Keratinocyte (primary cell): ENCODE measurements at regions not wholly inside any gene's neighbourhood (a gene's known extent, or its start where the extent isn't known, plus 50 kb on each side); places are given as distances from the start of the nearest gene placed in this dataset.

ENCODE experiments used
- DNase-seq: peaks from one replicate; pipeline ENCODE4 v3.0.0-alpha.2; 2011; ENCODE audit warnings: low read depth, missing footprints, low spot score
- FAIRE-seq: peaks from 2 replicates; lab custom pipeline; 2011; peaks lifted over from hg19 to GRCh38; lab: Jason Lieb, UNC
- H2AFZ ChIP-seq: 2 replicates; pipeline ENCODE4 v1.6.0; 2012; ENCODE audit warnings: low read length, control low read depth, inconsistent platforms; ENCODE audit not compliant: control insufficient read depth
- H3K27ac ChIP-seq: 2 replicates; pipeline ENCODE4 v1.5.1; 2011; ENCODE audit warnings: low read length; ENCODE audit not compliant: control insufficient read depth, insufficient read depth
- H3K27me3 ChIP-seq: 3 replicates; pipeline ENCODE4 v1.6.0; 2011; ENCODE audit warnings: low read length; ENCODE audit not compliant: control insufficient read depth, insufficient read depth; ENCODE audit errors: extremely low read depth
- H3K36me3 ChIP-seq, 2 experiments: 2 replicates in 1 of 2; 3 replicates in 1 of 2; pipeline ENCODE4 v1.5.1; 2011; ENCODE audit warnings: low read length in 2 of 2, mild to moderate bottlenecking in 1 of 2; ENCODE audit not compliant: control insufficient read depth in 2 of 2, insufficient read depth in 2 of 2; ENCODE audit errors: extremely low read depth in 1 of 2
- H3K4me1 ChIP-seq: 3 replicates; pipeline ENCODE4 v1.5.1; 2011; ENCODE audit warnings: low read length; ENCODE audit not compliant: control insufficient read depth, insufficient read depth; ENCODE audit errors: extremely low read depth
- H3K4me2 ChIP-seq: 3 replicates; pipeline ENCODE4 v1.6.0; 2011; ENCODE audit warnings: low read depth, low read length; ENCODE audit not compliant: control insufficient read depth, insufficient read depth; ENCODE audit errors: extremely low read depth
- H3K4me3 ChIP-seq, 3 experiments: fragments of 200-600 bp in 1 of 3; sonication (generic) in 1 of 3; 2 replicates in 2 of 3; 3 replicates in 1 of 3; pipeline ENCODE4 v1.5.1; 2011 to 2016; ENCODE audit warnings: low read length in 3 of 3, mild to moderate bottlenecking in 3 of 3, control low read depth in 2 of 3, inconsistent platforms in 1 of 3, low read depth in 1 of 3, mixed read lengths in 1 of 3, mixed run types in 1 of 3, moderate library complexity in 1 of 3; ENCODE audit not compliant: control insufficient read depth in 2 of 3, insufficient read depth in 2 of 3; ENCODE audit errors: extremely low read depth in 1 of 3
- H3K79me2 ChIP-seq: 2 replicates; pipeline ENCODE4 v1.6.0; 2012; ENCODE audit warnings: low read length; ENCODE audit not compliant: control insufficient read depth, insufficient read depth
- H3K9ac ChIP-seq: 3 replicates; pipeline ENCODE4 v1.6.0; 2011; ENCODE audit warnings: low read length; ENCODE audit not compliant: control insufficient read depth, insufficient read depth; ENCODE audit errors: extremely low read depth
- H3K9me1 ChIP-seq: 3 replicates; pipeline ENCODE4 v1.6.0; 2011; ENCODE audit warnings: low read length; ENCODE audit not compliant: control insufficient read depth, insufficient read depth; ENCODE audit errors: extremely low read depth
- H3K9me3 ChIP-seq: 2 replicates; pipeline ENCODE4 v1.5.1; 2012; ENCODE audit warnings: low read depth, low read length; ENCODE audit not compliant: control insufficient read depth
- H4K20me1 ChIP-seq: 3 replicates; pipeline ENCODE4 v1.6.0; 2011; ENCODE audit warnings: low read length; ENCODE audit not compliant: control insufficient read depth, insufficient read depth; ENCODE audit errors: extremely low read depth
- EZH2 ChIP-seq: IDR thresholded peaks from one replicate; pipeline ENCODE4 v1.6.1; 2012; ENCODE audit warnings: inconsistent platforms, mild to moderate bottlenecking, low read length, moderate library complexity
- dilution Hi-C: fragments of 300-500 bp; cut with MboI; formaldehyde crosslinking; loops from one replicate; pipeline ENCODE4 v1.7.0; 2020; ENCODE audit warnings: low sequenced_read_pairs; ENCODE audit not compliant: extremely low pct_ligation_motif_present
- TF ChIP-seq, protein P1 (sequence below), 3 experiments: IDR thresholded peaks in 1 of 3; conservative IDR thresholded peaks in 1 of 3; optimal IDR thresholded peaks in 1 of 3; 2 replicates in 2 of 3; 3 replicates in 1 of 3; pipeline versions ENCODE3 to v1.5.1; 2011; ENCODE audit warnings: low read length in 3 of 3, mild to moderate bottlenecking in 3 of 3, moderate library complexity in 2 of 3, control low read depth in 1 of 3, inconsistent platforms in 1 of 3; ENCODE audit not compliant: insufficient read depth in 2 of 3; ENCODE audit errors: extremely low read depth in 1 of 3

DNA sequence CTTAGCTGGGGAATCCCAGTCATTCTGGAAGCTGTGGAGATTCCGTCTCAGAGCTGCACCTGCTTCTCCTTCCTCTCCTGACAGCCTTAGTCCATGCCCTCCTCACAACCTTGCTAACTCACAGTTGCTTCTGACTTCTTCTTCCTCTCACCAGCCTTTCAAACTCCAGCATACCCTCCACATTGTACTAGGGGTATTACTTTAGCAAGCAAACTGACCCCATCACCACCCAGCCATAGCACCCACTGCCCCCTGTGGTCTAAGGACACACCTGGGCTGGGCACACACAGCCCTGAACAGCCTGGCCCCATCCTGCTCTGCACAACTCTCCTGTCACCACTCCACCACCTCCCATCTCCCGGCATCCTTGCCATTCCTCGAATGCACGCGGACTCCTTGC is 208.2 kb downstream of the FBXO15 start:
- no peaks in the 10 kb centered on the region for H3K9me3 ChIP-seq
- no peak overlapping the region for H3K4me2 ChIP-seq
- H3K9me1 ChIP-seq: no peaks in the 10 kb centered on the region
- no peak for FAIRE-seq
- no peaks in the 10 kb centered on the region for H3K27me3 ChIP-seq
- DNase-seq: no peak
- no peak overlapping the region for H2AFZ ChIP-seq
- H3K27ac ChIP-seq: no peak overlapping the region
- H3K79me2 ChIP-seq: no peaks in the 10 kb centered on the region
- H3K4me3 ChIP-seq: no peak overlapping the region
- TF ChIP-seq, protein P1, sequence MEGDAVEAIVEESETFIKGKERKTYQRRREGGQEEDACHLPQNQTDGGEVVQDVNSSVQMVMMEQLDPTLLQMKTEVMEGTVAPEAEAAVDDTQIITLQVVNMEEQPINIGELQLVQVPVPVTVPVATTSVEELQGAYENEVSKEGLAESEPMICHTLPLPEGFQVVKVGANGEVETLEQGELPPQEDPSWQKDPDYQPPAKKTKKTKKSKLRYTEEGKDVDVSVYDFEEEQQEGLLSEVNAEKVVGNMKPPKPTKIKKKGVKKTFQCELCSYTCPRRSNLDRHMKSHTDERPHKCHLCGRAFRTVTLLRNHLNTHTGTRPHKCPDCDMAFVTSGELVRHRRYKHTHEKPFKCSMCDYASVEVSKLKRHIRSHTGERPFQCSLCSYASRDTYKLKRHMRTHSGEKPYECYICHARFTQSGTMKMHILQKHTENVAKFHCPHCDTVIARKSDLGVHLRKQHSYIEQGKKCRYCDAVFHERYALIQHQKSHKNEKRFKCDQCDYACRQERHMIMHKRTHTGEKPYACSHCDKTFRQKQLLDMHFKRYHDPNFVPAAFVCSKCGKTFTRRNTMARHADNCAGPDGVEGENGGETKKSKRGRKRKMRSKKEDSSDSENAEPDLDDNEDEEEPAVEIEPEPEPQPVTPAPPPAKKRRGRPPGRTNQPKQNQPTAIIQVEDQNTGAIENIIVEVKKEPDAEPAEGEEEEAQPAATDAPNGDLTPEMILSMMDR (optimal IDR thresholded peaks at IDR 0.05 in 1 of 3, IDR thresholded peaks at IDR 0.05 in 1 of 3, conservative IDR thresholded peaks at IDR 0.05 in 1 of 3; ENCODE audit: extremely low read depth in 1 of 3, insufficient read depth in 2 of 3, low read length in 3 of 3): no peak
- no peak for TF ChIP-seq EZH2
- H4K20me1 ChIP-seq: no peaks in the 10 kb centered on the region
- dilution Hi-C loops: no loop called here
- H3K4me1 ChIP-seq: no peaks in the 10 kb centered on the region
- no peaks in the 10 kb centered on the region for H3K36me3 ChIP-seq
- H3K9ac ChIP-seq: no peak overlapping the region

DNA sequence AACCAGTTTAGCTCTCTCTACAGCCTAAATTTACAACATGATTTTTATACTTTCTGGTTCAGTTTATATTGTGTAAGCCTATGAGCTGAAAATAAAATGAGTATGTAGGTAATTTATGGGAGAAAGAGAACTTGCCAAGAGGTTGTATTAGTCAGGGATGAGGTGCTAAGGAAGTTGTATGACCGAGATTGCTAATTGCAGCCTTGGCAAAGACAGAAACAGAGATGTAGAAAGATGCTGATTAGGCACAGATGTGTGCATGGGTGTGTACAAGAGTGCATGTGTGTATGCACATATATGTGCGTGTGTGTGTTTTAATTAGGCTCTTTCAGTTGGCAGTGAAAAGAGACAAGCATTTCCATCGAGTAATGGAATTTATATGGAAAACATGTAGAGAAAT is 213.9 kb downstream of the FBXO15 start:
- H3K27me3 ChIP-seq: no peaks in the 10 kb centered on the region
- H3K4me2 ChIP-seq: no peak overlapping the region
- TF ChIP-seq EZH2: no peak
- TF ChIP-seq, protein P1 (optimal IDR thresholded peaks at IDR 0.05 in 1 of 3, IDR thresholded peaks at IDR 0.05 in 1 of 3, conservative IDR thresholded peaks at IDR 0.05 in 1 of 3; ENCODE audit: extremely low read depth in 1 of 3, insufficient read depth in 2 of 3, low read length in 3 of 3): no peak
- H2AFZ ChIP-seq: no peak overlapping the region
- H3K27ac ChIP-seq: no peak overlapping the region
- H4K20me1 ChIP-seq: no peaks in the 10 kb centered on the region
- H3K9me3 ChIP-seq: no peaks in the 10 kb centered on the region
- no peak overlapping the region for H3K9ac ChIP-seq
- no peak for DNase-seq
- no peaks in the 10 kb centered on the region for H3K79me2 ChIP-seq
- dilution Hi-C loops: no loop called here
- H3K36me3 ChIP-seq: no peaks in the 10 kb centered on the region
- H3K9me1 ChIP-seq: no peaks in the 10 kb centered on the region
- no peak for FAIRE-seq
- no peaks in the 10 kb centered on the region for H3K4me1 ChIP-seq
- no peak overlapping the region for H3K4me3 ChIP-seq
